ENCODE measurements at regions not wholly inside any gene's neighbourhood (a gene's known extent, or its start where the extent isn't known, plus 50 kb on each side); places are given as distances from the start of the nearest gene placed in this dataset.

GRCh38 chr1:8097077-8097799 lies 71.1 kb upstream of the ERRFI1 start:
- TF ChIP-seq CTCF (IDR thresholded peaks at IDR 0.05) (peak in 1 of 4 experiments; percentile 10), POLR2A (IDR thresholded peaks at IDR 0.05) (no peak)

All from prostate gland (tissue), 2 donors.